ENCODE measurements at regions not wholly inside any gene's neighbourhood (a gene's known extent, or its start where the extent isn't known, plus 50 kb on each side); places are given as distances from the start of the nearest gene placed in this dataset.

- no peak overlapping the region for H3K4me3 Mint-ChIP-seq
- no peaks in the 10 kb centered on the region for H3K27me3 Mint-ChIP-seq (ENCODE audit: low read depth)
- DNase-seq (ENCODE audit: low spot score in 2 of 2, unreplicated experiment in 2 of 2): no peak
- TF ChIP-seq CTCF (IDR thresholded peaks at IDR 0.05; ENCODE audit: unreplicated experiment): no peak
- H3K27ac Mint-ChIP-seq: no peak overlapping the region
- H3K9me3 Mint-ChIP-seq: peaks cover 17% of the 10 kb centered on the region
- no peaks in the 10 kb centered on the region for H3K36me3 Mint-ChIP-seq
- H3K4me1 Mint-ChIP-seq: no peaks in the 10 kb centered on the region
Measured at GRCh38 chr13:86960876-86961275, 710.3 kb upstream of the SLITRK5 start.

GRCh38 chr13:86974251-86974994 lies 696.7 kb upstream of the SLITRK5 start:
- Mint-ChIP-seq H3K36me3 (no peaks in the 10 kb centered on the region), H3K4me1 (no peaks in the 10 kb centered on the region), H3K4me3 (no peak overlapping the region), H3K9me3 (no peaks in the 10 kb centered on the region), H3K27me3 (ENCODE audit: low read depth) (no peaks in the 10 kb centered on the region), H3K27ac (no peak overlapping the region)
- no peak for DNase-seq (ENCODE audit: low spot score in 2 of 2, unreplicated experiment in 2 of 2)
- no peak for TF ChIP-seq CTCF (IDR thresholded peaks at IDR 0.05; ENCODE audit: unreplicated experiment)

- H3K4me1 Mint-ChIP-seq: no peaks in the 10 kb centered on the region
- DNase-seq (ENCODE audit: low spot score in 2 of 2, unreplicated experiment in 2 of 2): no peak
Measured at GRCh38 chr13:86974995-86975328, 696.2 kb upstream of the SLITRK5 start.

GRCh38 chr13:86976521-86977324 lies 694.4 kb upstream of the SLITRK5 start:
- H3K27ac Mint-ChIP-seq: no peak overlapping the region
- no peaks in the 10 kb centered on the region for H3K27me3 Mint-ChIP-seq (ENCODE audit: low read depth)
- DNase-seq (ENCODE audit: low spot score in 2 of 2, unreplicated experiment in 2 of 2): no peak
- no peaks in the 10 kb centered on the region for H3K4me1 Mint-ChIP-seq
- no peak for TF ChIP-seq CTCF (IDR thresholded peaks at IDR 0.05; ENCODE audit: unreplicated experiment)
- no peaks in the 10 kb centered on the region for H3K36me3 Mint-ChIP-seq
- H3K4me3 Mint-ChIP-seq: no peak overlapping the region
- no peaks in the 10 kb centered on the region for H3K9me3 Mint-ChIP-seq

More at GRCh38 chr13:86974995-86975328, 696.2 kb upstream of the SLITRK5 start:
- H3K27ac Mint-ChIP-seq: no peak overlapping the region
- TF ChIP-seq CTCF (IDR thresholded peaks at IDR 0.05; ENCODE audit: unreplicated experiment): no peak
- H3K4me3 Mint-ChIP-seq: no peak overlapping the region
- H3K36me3 Mint-ChIP-seq: no peaks in the 10 kb centered on the region
- H3K9me3 Mint-ChIP-seq: no peaks in the 10 kb centered on the region
- H3K27me3 Mint-ChIP-seq (ENCODE audit: low read depth): no peaks in the 10 kb centered on the region

- Mint-ChIP-seq H3K27me3 (ENCODE audit: low read depth) (no peaks in the 10 kb centered on the region), H3K4me3 (no peak overlapping the region), H3K9me3 (no peaks in the 10 kb centered on the region), H3K27ac (no peak overlapping the region), H3K36me3 (no peaks in the 10 kb centered on the region), H3K4me1 (no peaks in the 10 kb centered on the region)
- TF ChIP-seq CTCF (IDR thresholded peaks at IDR 0.05; ENCODE audit: unreplicated experiment): no peak
- DNase-seq (ENCODE audit: low spot score in 2 of 2, unreplicated experiment in 2 of 2): no peak
Measured at GRCh38 chr13:86986448-86986847, 684.7 kb upstream of the SLITRK5 start.

All from mesothelial cell of epicardium (in vitro differentiated cells).